Stimulated activated CD8-positive, alpha-beta memory T cell treated with anti-CD3 and anti-CD28 coated beads, Interleukin-12 subunit alpha, Interleukin-12 subunit beta, amount 100 ng/mL, for 1 hour (primary cell): ENCODE measurements at regions not wholly inside any gene's neighbourhood (a gene's known extent, or its start where the extent isn't known, plus 50 kb on each side); places are given as distances from the start of the nearest gene placed in this dataset.
"Not testable (repeated sequence)": the region's sequence is repeated elsewhere in the genome, so short reads cannot be mapped to it uniquely, and the experiment has no call there.

ENCODE experiments used
- DNase-seq: peaks from one replicate; pipeline ENCODE4 v3.0.0-alpha.2; 2020; ENCODE audit warnings: low read depth

DNA sequence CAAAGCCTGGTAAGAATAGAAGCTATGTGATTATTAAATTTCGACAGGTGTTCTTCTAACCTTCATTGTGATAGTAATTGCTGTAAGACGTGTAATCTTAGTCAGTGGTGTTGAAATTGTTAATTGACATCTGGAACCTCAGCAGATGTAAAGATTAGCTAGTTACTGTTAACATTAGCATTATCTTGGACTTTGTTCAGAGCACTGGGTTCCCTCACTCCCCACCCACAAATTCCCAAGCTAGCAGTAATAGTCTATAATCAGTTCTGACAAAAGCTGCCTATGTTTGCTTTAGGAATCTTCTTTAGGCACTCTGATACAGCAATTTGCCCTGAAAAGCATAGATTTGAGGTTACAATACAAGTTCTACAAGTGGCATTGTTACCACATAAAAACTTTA, 233.7 kb downstream of the EN1 start:
- DNase-seq = no peak

DNA sequence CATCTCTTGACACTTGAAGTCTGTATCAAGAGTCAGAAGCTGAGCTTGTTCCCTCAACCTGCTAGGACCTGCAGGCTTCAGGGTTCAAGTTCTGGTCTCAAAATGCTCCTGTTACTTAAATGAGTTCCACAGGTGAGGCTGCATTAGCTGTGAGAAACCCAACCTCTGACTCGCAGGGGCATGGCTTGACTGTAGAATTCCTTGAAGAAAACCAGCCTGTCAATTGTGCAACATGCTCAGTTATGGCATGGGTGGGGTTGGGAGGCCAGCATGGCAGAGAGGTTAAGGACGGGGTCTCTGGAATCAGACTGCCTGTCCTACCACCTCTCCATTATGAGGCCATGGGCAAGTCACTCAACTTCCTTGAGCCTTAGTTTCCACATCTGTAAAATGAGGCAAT, 235.8 kb downstream of the EN1 start:
- DNase-seq = no peak

DNA sequence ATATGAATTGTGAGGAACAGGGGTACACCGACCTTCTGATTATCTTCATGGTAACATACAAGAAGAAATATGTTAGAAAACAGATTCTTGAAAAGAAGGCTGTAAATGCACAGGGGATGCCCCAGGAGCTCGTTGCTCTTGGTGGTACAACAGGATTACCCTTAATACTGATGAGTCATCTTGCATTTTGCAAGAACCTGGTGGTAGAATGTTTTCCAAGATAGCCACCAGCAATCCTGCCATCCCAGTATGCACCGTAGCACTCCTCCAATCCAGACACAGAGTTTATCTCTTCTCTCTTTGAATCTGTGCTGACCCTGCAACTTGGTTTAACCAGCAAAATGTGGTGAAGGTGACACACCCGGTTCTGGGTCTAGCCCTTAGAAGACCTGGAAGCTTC, 238.3 kb downstream of the EN1 start:
- DNase-seq = no peak

DNA sequence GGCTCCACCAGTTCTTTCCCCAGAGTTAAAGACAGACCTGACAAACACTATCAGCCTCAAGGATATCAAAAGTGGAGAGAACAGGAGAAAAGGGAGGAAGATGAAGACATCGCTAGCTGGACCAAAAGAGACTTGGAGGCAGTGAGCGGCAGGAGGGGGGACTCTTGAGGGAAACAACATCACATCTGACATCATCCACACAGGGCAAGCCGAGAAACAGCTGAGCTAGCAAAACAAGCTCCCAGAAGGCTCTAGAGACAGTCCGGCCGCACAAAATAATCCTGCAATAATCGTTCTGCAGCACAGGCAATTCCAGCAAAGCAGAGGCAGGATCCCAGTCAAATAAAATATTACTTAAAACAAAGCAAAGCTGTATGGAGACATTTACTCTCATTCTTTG, 239.8 kb downstream of the EN1 start:
- DNase-seq = no peak

DNA sequence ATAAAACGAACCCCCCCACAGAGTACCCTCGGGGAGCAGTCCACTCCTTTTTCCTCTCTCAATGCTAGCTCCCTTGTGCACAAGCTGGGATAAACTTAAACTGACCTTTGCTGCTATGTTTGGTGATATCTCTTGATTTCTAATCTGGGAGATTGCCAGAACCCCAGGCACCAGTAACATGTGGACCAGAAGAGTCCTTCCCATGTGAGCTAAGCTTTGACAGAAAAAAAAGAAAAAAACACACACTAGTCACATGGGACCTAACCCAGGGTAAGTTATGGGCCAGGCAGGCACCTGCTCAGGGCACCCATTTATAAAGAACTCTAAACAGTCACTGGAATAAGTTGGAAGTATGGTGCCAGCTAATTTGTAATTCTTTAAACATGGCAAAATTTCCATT, 242.6 kb downstream of the EN1 start:
- no peak for DNase-seq

DNA sequence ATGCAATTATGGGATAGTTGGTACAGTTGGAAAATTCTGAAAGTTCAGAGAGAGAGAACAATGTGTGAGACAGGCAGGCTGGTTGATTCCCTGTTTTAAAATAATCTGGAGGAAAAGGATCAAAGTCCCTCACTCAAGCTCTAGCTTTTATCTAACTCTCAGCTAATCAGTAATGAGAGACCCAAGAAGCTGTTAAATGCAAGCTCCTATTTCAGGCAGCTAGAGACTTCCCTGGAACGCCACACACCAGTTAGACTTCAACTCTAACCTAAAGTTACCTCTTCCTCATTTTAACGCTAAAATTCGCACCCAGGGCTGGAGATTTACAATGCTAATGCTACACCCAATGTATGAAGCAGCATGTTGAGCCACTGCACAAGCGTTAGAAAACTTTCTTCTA, 243.1 kb downstream of the EN1 start:
- no peak for DNase-seq

DNA sequence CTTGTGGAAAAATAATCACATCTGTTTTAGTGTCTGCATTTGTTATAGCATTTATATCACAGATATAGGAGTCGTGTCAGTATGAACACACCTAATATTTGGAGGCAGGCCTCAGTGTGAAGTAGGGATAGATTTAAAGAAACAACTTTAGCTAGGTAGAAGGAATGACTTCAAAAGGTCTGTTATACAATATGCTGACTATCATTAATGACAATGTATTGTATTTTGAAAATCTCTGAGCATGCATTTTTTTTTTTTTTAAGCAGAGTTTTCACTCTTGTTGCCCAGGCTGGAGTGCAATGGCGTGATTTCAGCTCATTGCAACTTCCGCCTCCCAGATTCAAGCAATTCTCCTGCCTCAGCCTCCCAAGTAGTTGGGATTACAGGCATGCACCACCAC, 248.3 kb downstream of the EN1 start:
- DNase-seq = no peak

DNA sequence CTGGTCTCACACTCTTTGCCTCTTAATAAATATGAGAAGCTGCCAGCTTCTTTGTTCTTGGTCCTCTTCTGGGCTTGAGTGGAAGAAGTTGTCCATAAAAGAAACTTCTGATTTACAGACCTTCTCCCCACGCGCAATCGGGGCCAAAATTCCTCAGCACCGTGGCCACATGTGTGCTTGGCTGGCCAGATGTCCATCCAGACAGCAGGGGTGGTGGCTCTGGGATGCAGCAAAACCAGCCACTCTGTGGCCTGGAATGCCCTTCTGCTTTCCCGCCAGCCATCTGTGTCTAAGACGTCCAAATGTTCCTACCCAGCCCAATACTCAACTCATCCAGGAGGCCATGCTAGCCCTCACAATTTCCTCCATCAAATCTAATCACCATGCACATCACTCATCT, 250.8 kb downstream of the EN1 start:
- DNase-seq = no peak

DNA sequence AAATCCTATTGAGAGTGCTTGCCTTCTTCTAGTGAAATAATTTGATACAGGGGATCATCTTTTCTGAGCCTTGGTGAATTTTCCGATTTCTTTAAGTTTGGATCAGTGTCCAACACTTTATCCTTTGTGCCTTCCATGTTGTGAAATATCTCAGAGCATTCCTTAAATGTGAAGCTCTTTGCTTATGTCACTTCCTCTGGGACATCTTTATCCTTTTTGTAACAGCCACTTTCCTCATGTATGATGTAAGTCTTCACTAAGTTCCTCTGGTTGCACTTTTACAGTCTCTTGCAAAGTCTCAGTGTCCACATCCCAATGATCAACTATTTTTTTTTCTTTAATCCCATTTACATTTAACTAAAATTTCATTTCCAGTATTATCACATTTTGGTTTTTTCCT, 254.2 kb downstream of the EN1 start:
- no peak for DNase-seq

DNA sequence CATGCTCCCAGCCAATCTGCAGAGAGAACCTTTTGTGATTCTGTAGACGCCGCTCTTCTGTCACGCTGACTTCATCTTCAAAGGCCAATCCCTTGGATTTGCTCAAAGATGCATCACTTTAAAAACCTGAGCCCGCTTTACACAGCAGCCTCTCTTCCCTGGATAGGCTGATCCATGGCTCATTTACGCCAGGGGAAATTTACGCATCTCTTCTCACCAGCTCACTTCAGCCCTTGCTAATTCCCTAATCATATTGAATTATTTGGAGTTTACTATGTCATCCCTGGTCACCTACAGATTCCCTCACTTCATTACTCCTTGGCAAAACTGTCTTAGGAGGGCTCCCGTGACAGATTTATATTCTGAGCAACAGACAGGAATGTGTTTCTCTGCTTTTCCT, 256.2 kb downstream of the EN1 start:
- DNase-seq = no peak

DNA sequence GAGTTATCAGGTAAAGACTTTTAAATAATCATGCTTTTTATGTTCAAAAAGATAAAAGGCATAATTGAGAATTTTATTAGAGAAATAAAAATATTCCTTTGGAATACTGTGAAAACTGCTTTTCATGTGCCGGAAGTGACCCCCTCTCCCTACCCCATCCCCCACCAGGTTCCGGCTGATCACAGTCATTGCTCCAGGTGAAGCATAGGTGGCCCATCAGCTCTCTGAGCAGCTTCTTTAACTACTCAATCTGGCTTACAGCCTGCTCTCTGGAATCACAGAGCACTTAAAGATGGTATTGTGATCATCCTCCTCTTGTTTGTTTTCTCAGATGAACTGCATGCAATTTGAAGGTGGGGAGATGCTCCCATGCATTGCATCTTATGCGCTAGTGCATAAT, 257.7 kb downstream of the EN1 start:
- DNase-seq = no peak

DNA sequence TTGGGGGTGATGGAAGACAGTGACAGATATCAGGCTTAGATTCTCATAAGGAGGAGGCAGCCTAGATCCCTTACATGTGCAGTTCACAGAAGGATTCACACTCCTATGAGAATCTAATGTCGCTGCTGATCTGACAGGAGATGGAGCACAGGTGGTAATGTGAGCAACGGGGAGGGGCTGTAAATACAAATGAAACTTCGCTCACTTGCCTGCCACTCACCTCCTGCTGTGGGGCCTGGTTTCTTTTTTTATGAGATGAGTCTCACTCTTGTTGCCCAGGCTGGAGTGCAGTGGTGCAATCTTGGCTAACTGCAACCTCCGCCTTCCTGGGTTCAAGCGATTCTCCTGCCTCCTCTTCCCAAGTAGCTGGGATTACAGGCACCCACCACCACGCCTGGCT, 258.6 kb downstream of the EN1 start:
- DNase-seq = no peak

DNA sequence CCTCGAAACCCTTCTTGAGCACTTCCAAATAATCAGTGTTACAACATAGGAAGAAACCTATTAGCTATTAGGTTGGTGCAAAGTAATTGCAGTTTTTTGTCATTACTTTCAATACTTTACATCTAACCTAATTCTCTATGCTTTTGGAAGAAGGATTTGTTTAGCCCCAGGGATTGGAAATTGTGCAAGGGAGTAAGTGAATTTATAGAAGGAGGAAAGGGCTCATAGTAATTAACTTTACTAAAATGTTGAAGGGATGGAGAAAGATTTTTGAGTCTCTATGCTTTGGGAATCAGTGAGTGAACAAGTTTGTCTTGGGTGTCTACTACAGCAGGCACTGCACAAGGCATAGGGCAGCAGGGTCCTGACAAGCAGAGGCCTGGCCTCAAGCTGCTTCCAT, 261.1 kb downstream of the EN1 start:
- no peak for DNase-seq

DNA sequence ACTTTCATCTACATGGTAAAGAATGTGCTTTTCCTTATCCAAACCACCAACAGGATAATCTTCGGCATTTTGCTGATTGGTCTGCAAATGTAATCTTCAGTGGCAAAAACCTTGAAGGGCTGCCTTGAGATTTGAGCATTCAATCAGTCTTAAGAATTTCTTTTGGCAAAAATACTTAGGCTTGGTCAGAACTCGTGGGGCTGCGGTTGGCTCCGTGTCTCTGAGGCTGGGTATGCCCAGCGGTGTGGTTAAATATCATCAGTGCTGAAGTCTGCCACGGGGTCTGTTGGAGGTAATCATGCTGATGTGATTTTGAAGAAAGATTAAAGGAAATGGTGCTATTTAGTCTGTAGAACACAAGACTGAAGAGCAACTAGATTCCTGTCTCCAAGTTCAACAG, 262.6 kb downstream of the EN1 start:
- no peak for DNase-seq

DNA sequence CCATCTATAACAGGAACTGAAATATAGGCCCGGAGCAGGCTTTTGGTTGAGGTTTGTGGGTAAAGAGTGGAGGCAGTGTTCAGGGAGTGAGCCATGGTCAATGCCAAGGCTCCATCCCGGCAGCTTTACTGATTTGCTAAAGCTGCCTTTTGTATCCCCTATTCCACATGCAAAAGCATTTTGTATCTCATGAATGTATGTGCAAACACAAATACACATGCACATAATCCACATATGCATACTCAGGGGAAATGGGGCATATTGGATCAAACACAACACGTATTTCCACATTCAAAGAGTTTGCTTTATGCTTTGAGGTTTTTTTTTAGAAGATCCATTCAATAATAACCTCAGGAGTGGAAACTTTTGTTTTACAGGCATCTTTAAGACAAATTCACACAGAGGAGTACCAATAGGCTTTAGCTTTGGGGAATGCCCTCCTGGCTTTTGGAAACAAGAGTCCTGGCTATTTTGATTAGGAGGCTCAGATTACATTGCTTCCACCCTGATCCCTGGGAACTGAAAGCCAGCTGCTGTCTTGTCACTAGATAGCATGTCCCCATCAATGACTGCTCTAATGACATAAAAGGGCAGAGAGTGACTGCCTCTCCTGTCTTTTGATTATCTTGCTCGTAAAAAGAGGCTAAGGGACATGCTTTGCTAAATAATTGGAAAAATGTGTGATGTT, 263.2 kb downstream of the EN1 start:
- DNase-seq = no peak

DNA sequence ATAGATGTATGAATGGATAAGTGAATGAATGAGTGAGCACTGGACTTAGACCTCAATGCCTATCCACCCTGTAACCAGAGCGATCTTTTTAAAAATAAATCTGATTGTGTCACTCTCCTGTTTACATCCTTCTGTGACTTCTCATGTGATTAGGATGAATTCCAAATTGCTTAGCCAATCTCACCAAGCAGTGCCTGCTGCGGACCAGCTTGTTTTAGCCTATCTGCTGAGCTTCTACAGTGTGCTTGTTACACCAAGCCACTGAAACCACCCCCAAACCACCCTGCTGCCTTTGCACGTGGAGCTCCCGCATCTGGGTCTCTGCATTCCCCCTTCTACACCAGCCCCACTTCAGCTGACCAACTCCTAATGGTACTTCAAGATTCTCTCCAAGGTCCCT, 265.4 kb downstream of the EN1 start:
- DNase-seq = no peak

DNA sequence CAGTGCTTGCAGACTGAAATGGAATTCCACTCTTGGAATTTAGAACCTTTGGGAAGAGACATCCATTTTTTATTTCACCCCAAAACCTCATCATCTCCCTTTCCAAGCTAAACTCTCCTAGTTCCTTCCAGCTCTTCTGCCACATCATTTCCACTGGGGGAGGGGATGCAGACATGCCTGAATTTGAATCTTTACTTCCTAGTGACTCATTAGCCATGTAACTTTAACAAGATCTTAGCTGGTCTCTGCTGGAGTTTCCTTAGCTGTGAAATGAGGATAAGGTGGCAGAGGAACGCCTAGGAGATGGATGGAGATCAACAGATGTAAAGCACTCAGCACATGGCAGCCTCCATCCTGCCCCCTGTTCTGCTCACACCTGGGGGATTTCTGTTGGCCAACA, 266.8 kb downstream of the EN1 start:
- DNase-seq = no peak

DNA sequence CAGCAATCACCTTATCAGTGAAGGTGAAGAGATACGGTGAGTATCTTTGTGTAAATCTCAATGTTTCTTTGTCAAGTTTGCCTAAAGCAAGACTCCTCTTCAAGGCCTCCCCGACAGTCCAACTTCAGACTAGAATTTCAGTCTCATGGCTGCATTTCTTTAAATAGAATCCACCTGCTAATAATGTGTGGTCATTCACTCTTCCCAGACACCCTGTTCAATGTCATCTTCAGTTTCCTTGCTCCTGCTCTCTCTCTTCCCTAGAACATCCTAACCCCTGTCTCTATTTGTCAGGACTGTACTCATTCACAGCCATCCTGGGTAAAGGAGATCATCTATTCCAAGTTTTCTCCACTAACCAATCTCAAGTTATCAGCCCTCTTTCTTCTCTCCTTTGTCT, 267.3 kb downstream of the EN1 start:
- DNase-seq = no peak

DNA sequence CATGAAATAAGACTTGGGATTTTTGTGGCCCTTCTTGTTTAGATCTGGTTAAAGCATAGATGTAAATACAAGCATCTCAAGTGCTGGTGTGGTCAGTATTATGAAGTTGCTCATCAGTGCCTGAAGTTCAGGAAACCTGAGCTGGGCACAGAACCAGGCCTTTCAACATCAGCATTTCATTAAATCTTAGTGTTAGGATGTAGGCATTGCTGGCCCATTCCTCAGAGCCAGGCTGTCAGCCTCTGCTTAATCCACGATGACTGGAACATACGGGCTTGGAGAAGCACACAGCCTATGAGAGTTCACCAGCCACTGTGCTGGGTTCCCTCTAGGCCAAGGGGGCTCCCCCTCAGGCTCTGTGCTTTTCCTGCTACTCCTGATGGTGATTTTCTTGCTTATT, 270.2 kb downstream of the EN1 start:
- no peak for DNase-seq

DNA sequence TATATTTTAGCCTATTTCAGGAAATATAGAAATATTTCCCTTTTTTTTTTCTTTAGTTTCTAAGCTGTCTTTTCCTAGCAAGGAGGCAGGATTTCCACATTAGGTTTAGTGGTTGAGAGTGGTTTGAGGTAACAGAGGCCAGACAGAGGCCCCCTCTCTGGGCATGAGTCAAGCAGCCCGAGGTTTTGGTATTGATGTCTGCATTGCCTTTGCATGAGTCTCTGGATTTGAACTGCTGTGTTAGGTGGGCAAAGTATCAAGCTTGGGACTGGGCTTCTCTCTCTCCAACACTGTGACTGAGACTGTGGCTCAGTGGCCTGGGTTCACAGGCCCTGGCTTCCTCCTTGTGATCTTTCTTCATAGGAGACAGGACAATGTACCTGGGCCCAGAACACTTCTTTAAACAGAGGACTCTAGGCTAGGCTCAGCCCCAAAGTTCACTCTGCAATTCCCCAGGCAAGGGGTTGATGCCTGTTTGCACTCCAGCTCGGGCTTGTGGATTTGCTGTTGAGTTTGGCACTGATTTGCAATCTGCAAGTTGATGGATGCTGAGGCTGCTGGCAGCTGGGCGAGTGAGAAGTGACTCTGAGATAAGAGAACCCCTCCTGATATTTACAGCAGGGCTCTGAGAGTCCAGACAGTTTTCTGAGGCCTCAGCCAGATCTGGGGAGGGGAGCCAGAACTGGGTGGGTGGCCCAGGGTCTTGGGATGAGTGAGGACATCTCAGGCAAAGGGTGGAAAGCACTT, 271.2 kb downstream of the EN1 start:
- DNase-seq = no peak

DNA sequence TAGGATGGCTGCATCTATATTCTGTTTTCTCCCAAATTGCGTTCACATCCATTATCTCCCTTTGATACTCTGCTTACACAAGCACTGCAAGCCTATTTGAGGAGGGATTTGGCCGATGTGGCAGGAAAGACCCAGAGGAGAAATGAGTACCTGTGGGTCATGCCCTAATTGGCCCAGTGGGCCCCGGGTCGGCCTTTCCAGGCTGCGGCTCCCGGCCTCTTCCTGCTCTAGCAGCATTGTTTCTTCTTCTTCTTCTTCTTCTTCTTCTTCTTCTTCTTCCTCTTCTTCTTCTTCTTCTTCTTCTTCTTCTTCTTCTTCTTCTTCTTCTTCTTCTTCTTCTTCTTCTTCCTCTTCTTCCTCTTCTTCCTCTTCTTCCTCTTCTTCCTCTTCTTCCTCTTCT, 275.1 kb downstream of the EN1 start:
- DNase-seq = not testable (repeated sequence)

DNA sequence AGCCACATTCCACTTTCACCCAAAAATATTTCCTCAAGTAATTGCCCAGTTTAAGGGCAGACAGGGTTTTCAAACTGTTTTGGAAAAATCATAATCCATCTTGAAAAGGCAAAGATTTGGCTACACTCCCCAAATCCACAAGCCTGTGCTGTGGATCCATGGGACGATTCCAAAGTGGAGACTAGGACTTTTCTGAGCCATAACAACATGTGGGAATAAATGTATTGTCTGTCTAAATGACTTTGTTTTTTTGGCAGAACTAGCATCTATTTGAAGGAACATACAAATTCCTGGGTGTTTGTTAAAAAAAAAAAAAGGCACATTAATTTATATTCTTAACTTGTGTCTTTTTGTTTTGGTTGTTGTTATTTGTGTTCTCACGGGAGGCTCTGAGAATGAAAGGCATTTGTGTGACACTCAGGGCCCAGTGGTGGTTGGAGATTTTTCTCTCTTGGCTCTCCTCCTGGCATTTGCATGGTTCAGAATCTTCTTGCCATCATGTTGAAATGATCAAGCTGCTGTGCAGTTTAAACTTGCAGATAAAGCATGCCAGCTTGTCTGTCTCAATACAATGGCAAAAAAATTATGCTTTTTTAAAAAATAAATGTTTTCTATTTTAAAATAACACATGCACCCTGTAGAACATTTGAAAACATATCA, 277.4 kb downstream of the EN1 start:
- DNase-seq = no peak

DNA sequence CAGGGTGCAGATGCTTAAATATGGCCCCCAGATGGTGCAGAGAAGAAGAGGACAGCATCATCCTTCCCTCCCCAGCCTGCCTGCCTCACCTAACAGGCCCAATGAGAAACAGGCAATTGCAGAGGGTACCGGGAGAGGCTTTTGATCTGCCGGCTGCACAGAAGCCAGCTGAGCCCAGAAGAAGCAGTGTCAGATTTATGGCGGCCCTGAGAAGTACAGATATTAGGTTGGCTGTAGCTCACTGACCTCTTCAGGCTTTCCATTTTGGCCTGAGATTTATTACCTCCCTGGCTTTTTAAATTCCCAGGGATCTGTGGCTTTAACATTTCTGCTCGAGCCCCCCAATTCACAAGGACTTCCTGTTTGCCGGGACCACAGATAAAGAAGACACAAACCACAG, 278.7 kb downstream of the EN1 start:
- no peak for DNase-seq
